Astrocyte of the spinal cord (primary cell): ENCODE measurements at regions not wholly inside any gene's neighbourhood (a gene's known extent, or its start where the extent isn't known, plus 50 kb on each side); places are given as distances from the start of the nearest gene placed in this dataset.

Experiments used
- DNase-seq: peaks from one replicate; pipeline ENCODE4 v3.0.0; 2011; ENCODE audit warnings: low read depth, low spot score
- H3K4me3 ChIP-seq: 2 replicates; pipeline ENCODE4 v1.5.1; 2011; ENCODE audit warnings: low read depth, mild to moderate bottlenecking, low read length, moderate library complexity
- CTCF ChIP-seq: IDR thresholded peaks from 2 replicates; pipeline ENCODE4 v1.5.1; 2012; ENCODE audit warnings: low read depth, mild to moderate bottlenecking, low read length, inconsistent platforms
- in situ Hi-C: cut with HindIII; loops from 2 replicates; pipeline ENCODE4 v1.10.0; 2017; ENCODE audit warnings: low sequenced_read_pairs

GRCh38 chr1:87705233-87705632, 376.6 kb downstream of the LMO4 start:
- no peak for DNase-seq
- in situ Hi-C loops, result no loop called here
- TF ChIP-seq CTCF, result no peak
- no peak overlapping the region for H3K4me3 ChIP-seq

- H3K4me3 ChIP-seq, result no peak overlapping the region
- in situ Hi-C loops, result no loop called here
- DNase-seq, result peak; percentile 6
- no peak for TF ChIP-seq CTCF
Observed at GRCh38 chr1:87706203-87706602, 377.5 kb downstream of the LMO4 start.

- in situ Hi-C loops, result no loop called here
- no peak overlapping the region for H3K4me3 ChIP-seq
- no peak for TF ChIP-seq CTCF
- peak; percentile 16 for DNase-seq
Observed at GRCh38 chr1:87706779-87707228, 378.1 kb downstream of the LMO4 start.

GRCh38 chr1:87707411-87707810, 378.7 kb downstream of the LMO4 start:
- H3K4me3 ChIP-seq, result no peak overlapping the region
- in situ Hi-C loops, result no loop called here
- no peak for DNase-seq
- TF ChIP-seq CTCF, result no peak

GRCh38 chr1:87712261-87713010, 383.8 kb downstream of the LMO4 start:
- TF ChIP-seq CTCF, result no peak
- no peak for DNase-seq
- in situ Hi-C loops, result no loop called here

GRCh38 chr1:87714278-87714677, 385.6 kb downstream of the LMO4 start:
- in situ Hi-C loops, result no loop called here

More at GRCh38 chr1:87712261-87713010, 383.8 kb downstream of the LMO4 start:
- H3K4me3 ChIP-seq, result no peak overlapping the region

More at GRCh38 chr1:87714278-87714677, 385.6 kb downstream of the LMO4 start:
- no peak overlapping the region for H3K4me3 ChIP-seq
- TF ChIP-seq CTCF, result no peak
- no peak for DNase-seq
